Spinal cord (tissue), 9 donors: ENCODE measurements at regions not wholly inside any gene's neighbourhood (a gene's known extent, or its start where the extent isn't known, plus 50 kb on each side); places are given as distances from the start of the nearest gene placed in this dataset.
A peak's percentile ranks its signal among the peaks of the same experiment; 100 is the strongest.

Source experiments
- DNase-seq, 6 donors: peaks; one replicate each; pipeline versions ENCODE4 v3.0.0 to v3.0.0-alpha.2; 2013 to 2015; ENCODE audit warnings: low spot score in 6 of 6, low read depth in 4 of 6
- H3K27ac ChIP-seq: one replicate; pipeline ENCODE4 v1.5.1; 2013; ENCODE audit warnings: low read depth, low read length, control low read depth
- H3K27me3 ChIP-seq: one replicate; pipeline ENCODE4 v1.6.1; 2013; ENCODE audit warnings: low read length; ENCODE audit not compliant: control insufficient read depth, insufficient read depth
- H3K36me3 ChIP-seq: one replicate; pipeline ENCODE4 v1.6.1; 2013; ENCODE audit warnings: low read length; ENCODE audit not compliant: control insufficient read depth, insufficient read depth
- H3K4me1 ChIP-seq: one replicate; pipeline ENCODE4 v1.6.1; 2013; ENCODE audit warnings: low read length; ENCODE audit not compliant: control insufficient read depth, insufficient read depth
- H3K4me3 ChIP-seq: one replicate; pipeline ENCODE4 v1.5.1; 2013; ENCODE audit warnings: low read depth, low read length, control low read depth
- H3K9me3 ChIP-seq: one replicate; pipeline ENCODE4 v1.6.1; 2013; ENCODE audit warnings: low read length; ENCODE audit not compliant: control insufficient read depth, insufficient read depth
- WGBS: methylation state at CpG from one replicate; pipeline ENCODE4 v1.1.5; 2013; ENCODE audit warnings: missing lambda C conversion rate; ENCODE audit not compliant: insufficient coverage; 5-methylcytosine and 5-hydroxymethylcytosine counted together
- donor health status: healthy.

DNA sequence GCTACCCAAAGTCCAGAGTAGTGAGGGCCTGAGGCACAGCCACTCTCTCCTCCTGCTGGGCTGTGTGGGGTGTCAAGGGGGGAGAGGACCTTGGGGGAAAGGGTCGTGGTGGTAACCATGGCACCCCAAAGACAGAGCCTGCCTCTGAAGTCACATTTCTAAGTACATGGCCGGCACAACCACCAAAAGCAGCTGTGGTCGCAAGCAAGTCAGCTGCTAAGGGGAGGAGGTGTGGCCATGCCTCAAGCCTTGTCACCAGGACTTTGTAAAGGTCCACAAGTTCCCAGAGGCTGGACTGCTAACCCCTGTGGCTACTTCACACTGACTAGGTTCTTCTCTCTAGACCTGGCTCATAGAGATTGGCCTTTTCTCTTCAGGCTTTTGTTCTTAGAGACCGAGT is 310.6 kb downstream of the LMX1A start:
- H3K4me1 ChIP-seq, result peaks cover 3% of the 10 kb centered on the region
- DNase-seq, result no peak
- H3K27me3 ChIP-seq, result no peaks in the 10 kb centered on the region
- H3K36me3 ChIP-seq, result no peaks in the 10 kb centered on the region
- WGBS, result 94% methylated on average over 3 of the region's 4 CpGs
- H3K9me3 ChIP-seq, result no peaks in the 10 kb centered on the region
- no peak overlapping the region for H3K27ac ChIP-seq
- no peak overlapping the region for H3K4me3 ChIP-seq

DNA sequence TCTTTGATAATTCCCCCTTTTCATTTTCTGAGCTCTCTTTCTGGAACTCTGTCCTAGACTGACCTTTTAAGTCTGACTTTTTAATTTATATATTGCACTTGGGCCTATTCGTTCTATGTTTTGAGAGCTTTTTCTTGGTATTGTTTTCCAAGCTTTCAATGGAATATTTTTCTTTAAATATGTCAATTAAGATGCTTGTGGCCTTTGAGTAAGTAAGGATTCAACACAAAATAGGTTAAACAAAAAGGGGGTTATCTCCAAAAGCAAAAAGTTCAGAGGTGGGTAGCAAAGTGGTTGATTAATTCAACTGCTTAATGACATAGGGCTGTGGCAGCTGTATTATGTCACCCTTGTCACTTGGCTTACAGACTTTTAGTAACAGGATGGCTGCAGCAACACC is 315.9 kb downstream of the LMX1A start:
- no peaks in the 10 kb centered on the region for H3K27me3 ChIP-seq
- no peaks in the 10 kb centered on the region for H3K36me3 ChIP-seq
- no peak overlapping the region for H3K27ac ChIP-seq
- H3K4me1 ChIP-seq, result no peaks in the 10 kb centered on the region
- no peaks in the 10 kb centered on the region for H3K9me3 ChIP-seq
- H3K4me3 ChIP-seq, result no peak overlapping the region
- no peak for DNase-seq
- WGBS, result no CpG with 5 or more reads among the region's 1 CpG

DNA sequence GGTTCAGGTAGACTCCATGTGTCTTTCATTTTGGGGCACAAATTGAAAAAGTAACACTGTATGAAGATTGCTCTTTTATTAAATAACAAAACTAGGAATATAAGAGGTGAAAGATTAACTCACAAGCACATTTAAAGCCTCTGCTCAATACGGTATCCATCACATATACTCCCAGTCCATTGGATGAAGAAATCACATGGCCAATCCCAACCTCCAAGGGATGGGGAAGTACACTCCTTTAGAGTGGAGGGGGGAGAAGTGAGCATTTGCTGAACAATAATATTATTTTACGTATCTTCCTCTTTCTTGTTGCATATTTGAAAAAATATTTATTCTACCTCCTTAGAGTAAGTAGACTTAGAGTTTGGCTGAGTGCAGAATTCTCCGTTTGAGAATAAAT is 316.5 kb downstream of the LMX1A start:
- no peak overlapping the region for H3K27ac ChIP-seq
- no CpG with 5 or more reads among the region's 3 CpGs for WGBS
- no peaks in the 10 kb centered on the region for H3K36me3 ChIP-seq
- DNase-seq, result no peak
- H3K9me3 ChIP-seq, result no peaks in the 10 kb centered on the region
- H3K4me3 ChIP-seq, result no peak overlapping the region
- H3K4me1 ChIP-seq, result no peaks in the 10 kb centered on the region
- no peaks in the 10 kb centered on the region for H3K27me3 ChIP-seq

DNA sequence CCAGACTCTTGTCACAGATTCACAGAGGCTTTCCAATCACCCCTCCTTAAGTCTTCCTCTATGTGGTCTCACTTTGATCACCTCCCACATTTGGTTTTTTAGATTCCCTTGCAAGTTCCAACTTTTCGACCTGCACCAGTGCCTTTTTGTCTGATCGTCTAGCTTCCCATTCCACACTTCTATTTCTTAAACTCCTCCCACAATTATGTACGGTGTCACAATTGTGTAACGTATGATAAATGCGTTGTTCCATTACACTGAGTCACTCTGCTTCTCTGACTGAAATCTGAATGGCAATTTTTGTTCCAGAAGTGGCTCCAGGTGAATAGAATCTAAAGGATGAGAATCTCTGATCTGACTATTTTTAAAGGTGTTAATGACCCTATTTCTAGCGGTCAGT is 320.1 kb downstream of the LMX1A start:
- H3K27me3 ChIP-seq, result no peaks in the 10 kb centered on the region
- no peak for DNase-seq

DNA sequence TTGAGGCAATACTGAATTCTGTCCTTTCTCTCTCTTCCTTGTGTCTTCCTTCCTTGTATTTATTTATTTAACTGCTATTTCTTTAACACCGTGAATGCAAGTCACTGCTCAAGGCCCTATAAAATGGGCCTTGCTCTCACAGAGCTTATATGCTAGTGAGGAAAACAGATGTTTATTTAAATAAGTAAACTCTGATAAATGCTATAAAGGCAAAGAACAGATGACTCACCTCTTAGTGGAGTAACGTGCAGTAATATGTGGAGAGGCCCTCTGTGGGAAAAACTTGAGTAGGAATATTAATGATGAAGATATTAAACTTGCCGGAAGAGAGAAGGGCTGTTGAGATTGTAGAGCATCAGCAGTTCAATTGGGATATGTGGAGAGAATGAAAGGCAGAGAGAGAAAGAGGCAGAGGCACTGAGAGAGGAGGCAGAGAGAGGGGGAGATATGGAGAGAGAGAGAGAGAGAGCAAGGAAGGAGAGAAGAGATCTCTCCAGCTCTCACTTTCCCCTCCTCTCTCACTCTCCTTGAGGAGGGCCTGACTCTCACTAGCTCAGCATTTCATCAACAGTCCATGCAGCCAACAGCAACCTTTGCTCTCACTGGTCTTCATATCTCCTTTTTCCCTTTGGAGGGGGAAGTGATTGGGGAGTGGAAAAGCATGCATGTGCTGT is 322.2 kb downstream of the LMX1A start:
- H3K27ac ChIP-seq, result no peak overlapping the region
- 79% methylated on average over 2 of the region's 3 CpGs for WGBS
- no peaks in the 10 kb centered on the region for H3K36me3 ChIP-seq
- no peaks in the 10 kb centered on the region for H3K4me1 ChIP-seq
- H3K4me3 ChIP-seq, result no peak overlapping the region
- DNase-seq, result no peak
- no peaks in the 10 kb centered on the region for H3K9me3 ChIP-seq
- H3K27me3 ChIP-seq, result no peaks in the 10 kb centered on the region

More for the DNA sequence above, 320.1 kb downstream of the LMX1A start:
- WGBS, result 82% methylated on average over 3 of the region's 6 CpGs
- Histone ChIP-seq H3K27ac (no peak overlapping the region), H3K36me3 (no peaks in the 10 kb centered on the region), H3K4me3 (no peak overlapping the region), H3K9me3 (no peaks in the 10 kb centered on the region), H3K4me1 (no peaks in the 10 kb centered on the region)

DNA sequence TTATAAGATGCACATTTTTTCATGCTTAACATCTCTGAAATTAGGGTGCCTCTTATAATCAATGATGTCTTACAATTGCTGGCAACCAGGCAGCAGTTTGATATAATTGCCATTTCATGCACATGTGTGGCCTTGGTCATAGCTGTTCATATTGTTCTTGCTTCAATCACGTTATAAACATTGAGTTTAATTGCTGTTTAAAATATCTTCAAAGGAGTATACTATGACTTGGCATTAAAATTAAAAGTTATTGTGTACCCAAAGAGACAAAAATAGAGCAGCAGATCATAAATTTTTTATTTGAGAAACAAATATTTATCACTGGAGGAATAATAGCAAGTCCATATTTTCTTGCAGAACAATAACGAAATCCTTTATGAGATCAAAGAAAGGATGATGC is 325.5 kb downstream of the LMX1A start:
- H3K27ac ChIP-seq, result no peak overlapping the region
- H3K27me3 ChIP-seq, result no peaks in the 10 kb centered on the region
- no peak for DNase-seq
- H3K9me3 ChIP-seq, result no peaks in the 10 kb centered on the region
- no peak overlapping the region for H3K4me3 ChIP-seq
- no CpG with 5 or more reads among the region's 2 CpGs for WGBS
- no peaks in the 10 kb centered on the region for H3K36me3 ChIP-seq
- no peaks in the 10 kb centered on the region for H3K4me1 ChIP-seq

DNA sequence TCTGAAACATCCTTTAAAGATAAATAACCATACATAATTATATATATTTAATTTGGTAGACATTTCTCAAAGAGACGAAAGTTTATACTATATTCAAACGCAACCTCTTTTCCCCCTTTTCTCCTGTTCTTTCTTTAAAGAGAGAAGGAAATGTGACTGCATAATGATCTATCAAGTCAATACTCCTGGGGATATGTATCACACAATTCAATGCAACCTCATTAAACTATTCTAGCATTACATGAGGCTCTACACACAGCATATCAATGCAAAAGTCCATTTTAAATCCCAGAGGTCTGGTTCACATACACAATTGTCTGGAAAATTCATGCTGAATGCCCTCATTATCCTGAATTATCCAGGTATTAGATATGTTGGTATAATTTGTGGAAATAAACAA is 330.7 kb downstream of the LMX1A start:
- WGBS, result no CpG with 5 or more reads among the region's 2 CpGs
- Histone ChIP-seq H3K4me1 (no peaks in the 10 kb centered on the region), H3K36me3 (no peaks in the 10 kb centered on the region), H3K27ac (no peak overlapping the region), H3K27me3 (no peaks in the 10 kb centered on the region), H3K9me3 (no peaks in the 10 kb centered on the region), H3K4me3 (no peak overlapping the region)
- DNase-seq, result peak in 1 of 6 donors; percentile 16

DNA sequence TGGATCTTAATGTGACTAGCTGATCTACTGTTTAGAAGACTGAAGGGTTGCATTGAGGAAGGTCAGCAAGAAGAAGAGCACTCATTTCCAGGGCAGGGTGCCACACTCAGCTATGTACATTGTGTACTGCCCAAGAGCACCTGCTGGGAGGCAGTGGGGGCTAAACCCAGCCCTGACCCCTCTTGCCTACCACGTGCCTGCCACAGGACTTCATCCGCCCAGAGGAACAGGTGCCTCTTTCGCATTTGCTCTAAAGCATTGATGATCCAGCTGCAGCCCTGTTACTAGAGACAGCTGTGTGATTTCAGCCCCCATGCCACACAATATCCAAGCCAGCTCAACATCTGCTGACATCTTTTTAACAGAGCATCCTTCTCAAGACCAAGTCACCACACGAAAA is 341.8 kb downstream of the LMX1A start:
- DNase-seq, result no peak
- H3K36me3 ChIP-seq, result no peaks in the 10 kb centered on the region
- 82% methylated on average over 4 of the region's 4 CpGs for WGBS
- no peak overlapping the region for H3K27ac ChIP-seq
- no peaks in the 10 kb centered on the region for H3K27me3 ChIP-seq
- no peaks in the 10 kb centered on the region for H3K4me1 ChIP-seq
- no peak overlapping the region for H3K4me3 ChIP-seq
- no peaks in the 10 kb centered on the region for H3K9me3 ChIP-seq

DNA sequence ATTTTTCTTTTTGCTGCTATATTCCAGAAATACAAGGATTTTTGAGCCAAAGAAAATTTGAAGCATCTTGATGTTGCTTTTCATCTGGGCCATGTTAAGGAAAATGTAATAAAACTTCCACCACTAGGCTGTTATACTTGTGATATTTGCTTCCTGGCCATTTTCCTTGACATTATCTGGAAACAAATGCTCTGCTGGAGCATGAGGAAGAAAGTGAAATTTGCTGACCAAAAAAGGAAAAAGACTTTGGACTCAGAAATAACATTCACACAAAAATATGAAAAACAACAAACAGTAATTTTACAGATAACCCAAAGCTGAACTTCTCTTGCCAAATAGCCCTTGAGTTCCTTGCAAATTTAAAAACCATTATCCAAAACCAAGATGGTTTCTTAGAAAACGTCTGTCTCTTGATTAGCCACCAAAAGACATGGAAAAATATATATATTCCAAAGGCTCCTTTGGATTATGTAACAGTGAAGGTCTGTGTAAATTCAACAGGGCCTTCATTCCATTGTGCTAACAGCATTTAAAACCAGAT is 344.5 kb downstream of the LMX1A start:
- no CpG with 5 or more reads among the region's 1 CpG for WGBS
- no peak for DNase-seq
- Histone ChIP-seq H3K27me3 (no peaks in the 10 kb centered on the region), H3K36me3 (no peaks in the 10 kb centered on the region), H3K9me3 (no peaks in the 10 kb centered on the region), H3K4me3 (no peak overlapping the region), H3K27ac (no peak overlapping the region), H3K4me1 (no peaks in the 10 kb centered on the region)

DNA sequence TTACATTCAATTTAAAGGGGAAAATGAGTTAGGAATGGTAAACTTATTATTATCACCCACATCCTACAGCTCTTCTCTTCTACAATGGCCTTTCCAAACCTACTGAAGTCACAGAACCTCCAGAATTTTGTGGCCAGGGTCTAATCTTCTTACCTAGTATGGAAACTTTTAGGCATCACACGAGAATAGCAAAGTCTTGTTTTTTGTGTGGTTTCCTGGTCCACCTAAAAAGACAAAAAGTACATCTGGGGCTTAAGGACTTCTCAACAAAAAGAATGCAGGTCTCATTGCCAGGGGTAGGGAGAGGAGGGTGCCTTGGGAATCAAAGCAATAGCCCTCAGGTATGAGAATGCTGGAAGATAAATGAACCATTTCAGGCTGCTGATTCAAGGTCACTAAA is 345.3 kb downstream of the LMX1A start:
- H3K36me3 ChIP-seq, result no peaks in the 10 kb centered on the region
- no peak overlapping the region for H3K27ac ChIP-seq
- H3K27me3 ChIP-seq, result no peaks in the 10 kb centered on the region
- no peaks in the 10 kb centered on the region for H3K4me1 ChIP-seq
- H3K4me3 ChIP-seq, result no peak overlapping the region
- 60% methylated on average over 1 of the region's 1 CpG for WGBS
- DNase-seq, result no peak
- no peaks in the 10 kb centered on the region for H3K9me3 ChIP-seq
